GM12875 (cell line): ENCODE measurements at regions not wholly inside any gene's neighbourhood (a gene's known extent, or its start where the extent isn't known, plus 50 kb on each side); places are given as distances from the start of the nearest gene placed in this dataset.

Source experiments
- H3K4me3 ChIP-seq: one replicate; pipeline ENCODE4 v1.5.1; 2011; ENCODE audit warnings: low read depth, low read length, control low read depth
- TF ChIP-seq, protein P1 (sequence below): IDR thresholded peaks from 2 replicates; pipeline ENCODE4 v1.5.1; 2011; ENCODE audit warnings: low read depth, mild to moderate bottlenecking, control low read depth, inconsistent platforms, low read length, moderate library complexity, borderline replicate concordance; ENCODE audit not compliant: insufficient read depth

DNA sequence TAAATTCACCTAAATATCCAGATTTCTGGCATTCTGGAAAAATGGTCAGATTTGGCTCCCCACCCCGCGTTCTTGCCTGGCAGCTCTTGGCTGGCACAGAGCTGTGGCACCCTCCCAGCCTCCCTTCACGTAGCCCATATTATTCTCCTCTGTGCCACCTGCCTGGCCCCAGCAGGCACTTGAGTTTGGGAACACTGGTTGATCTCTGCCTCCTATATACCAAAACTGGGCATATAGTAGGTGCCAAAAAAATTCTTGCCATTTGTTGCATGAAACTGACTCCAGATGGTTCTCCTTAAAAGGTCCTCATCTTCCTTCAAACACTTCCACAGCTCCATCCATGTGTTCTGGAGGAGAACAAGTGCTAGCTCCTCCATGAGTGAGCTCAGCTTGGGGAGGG lies 167.0 kb downstream of the RPS24 start:
- H3K4me3 ChIP-seq = no peak overlapping the region
- TF ChIP-seq, protein P1, sequence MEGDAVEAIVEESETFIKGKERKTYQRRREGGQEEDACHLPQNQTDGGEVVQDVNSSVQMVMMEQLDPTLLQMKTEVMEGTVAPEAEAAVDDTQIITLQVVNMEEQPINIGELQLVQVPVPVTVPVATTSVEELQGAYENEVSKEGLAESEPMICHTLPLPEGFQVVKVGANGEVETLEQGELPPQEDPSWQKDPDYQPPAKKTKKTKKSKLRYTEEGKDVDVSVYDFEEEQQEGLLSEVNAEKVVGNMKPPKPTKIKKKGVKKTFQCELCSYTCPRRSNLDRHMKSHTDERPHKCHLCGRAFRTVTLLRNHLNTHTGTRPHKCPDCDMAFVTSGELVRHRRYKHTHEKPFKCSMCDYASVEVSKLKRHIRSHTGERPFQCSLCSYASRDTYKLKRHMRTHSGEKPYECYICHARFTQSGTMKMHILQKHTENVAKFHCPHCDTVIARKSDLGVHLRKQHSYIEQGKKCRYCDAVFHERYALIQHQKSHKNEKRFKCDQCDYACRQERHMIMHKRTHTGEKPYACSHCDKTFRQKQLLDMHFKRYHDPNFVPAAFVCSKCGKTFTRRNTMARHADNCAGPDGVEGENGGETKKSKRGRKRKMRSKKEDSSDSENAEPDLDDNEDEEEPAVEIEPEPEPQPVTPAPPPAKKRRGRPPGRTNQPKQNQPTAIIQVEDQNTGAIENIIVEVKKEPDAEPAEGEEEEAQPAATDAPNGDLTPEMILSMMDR = no peak

DNA sequence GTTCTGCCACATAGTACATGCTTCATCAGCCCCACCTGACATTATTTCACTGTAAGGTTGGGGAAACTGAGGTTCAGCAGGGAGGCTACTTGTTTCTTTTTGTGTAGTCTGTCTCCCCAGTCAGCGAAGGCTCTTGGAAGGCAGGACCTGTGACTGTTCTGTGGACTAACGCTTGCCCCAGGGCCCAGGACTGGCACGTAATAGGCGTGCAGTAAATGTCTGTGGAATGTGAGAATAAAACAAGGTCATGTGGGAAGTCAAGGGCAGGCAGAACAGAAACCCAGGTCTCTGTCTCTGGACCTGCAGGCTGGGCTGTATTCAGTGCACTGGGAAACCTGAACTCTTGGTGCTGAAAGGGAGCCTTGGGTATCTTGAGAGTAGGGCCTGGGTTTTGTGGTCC lies 168.7 kb downstream of the RPS24 start:
- TF ChIP-seq, protein P1 = no peak
- H3K4me3 ChIP-seq = no peak overlapping the region

DNA sequence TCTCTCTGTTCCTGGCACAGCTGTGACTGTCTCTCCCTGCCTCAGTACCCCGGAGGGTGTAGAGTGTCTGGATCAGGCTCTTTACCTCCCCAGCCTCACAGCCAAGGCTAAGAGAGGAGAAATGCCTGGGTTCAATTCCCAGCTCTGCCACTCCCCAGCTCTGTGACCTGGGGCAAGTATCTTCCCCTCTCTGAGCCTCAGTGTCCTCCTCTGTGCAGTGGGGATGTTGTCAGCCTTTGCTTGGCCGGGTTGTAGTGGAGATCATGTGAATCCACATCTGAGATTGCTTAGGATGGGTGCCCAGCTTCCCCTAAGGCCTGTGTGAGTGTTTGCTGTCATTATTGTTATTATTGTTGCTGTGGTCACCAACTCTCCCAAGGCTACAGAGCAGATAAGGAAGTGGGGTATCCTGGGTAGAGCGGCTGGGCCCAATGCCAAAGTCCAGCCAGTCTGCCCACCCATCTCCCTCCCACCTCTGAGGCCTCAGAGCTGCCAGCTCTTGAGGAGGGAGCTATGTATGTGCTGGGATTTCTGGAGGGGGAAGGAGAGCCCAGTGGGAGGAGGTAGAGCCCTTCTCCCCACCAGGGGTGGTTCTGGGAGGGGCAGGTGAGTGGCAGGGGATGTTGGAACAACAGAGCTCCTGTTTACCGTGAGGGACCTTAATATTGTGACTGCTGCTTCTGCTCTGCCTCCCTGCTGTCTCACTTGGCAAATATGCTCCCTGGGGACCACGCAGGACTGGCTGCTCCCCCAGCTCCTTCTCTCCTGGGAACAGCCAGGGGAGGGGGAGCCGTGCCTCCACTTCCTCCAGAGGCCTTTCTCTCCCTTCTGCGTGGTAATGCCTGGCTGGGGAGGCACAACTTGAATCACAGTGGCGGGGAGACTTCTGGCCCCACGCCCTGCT lies 170.5 kb downstream of the RPS24 start:
- H3K4me3 ChIP-seq = no peak overlapping the region
- TF ChIP-seq, protein P1 = no peak

DNA sequence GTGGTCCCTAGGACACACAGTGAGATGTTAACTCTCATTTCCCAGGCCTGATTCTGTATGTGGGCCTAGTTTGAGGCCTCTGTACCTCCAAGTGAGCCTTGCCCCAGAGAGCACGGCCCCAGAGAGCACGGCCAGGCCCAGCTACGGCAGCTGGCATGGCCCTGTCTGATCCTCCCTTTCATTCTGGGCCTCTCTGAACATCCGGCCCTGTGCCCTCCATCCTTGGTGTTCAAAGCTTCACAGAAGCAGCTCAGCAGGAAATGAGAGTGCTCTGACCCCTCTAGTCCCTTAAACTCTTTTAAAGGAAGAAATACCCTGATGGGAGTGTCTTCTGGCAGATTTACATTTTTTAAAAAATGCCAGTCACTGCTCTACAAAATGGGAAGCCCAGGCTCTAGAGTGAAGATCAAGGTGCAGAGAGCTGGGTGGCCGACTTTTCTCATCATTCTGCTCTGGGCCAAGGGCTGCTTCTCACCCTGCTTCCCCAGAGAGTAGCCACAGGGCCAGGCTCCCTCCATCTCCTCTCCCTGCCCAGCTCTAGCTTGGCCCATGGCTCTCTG lies 171.9 kb downstream of the RPS24 start:
- TF ChIP-seq, protein P1 = no peak

DNA sequence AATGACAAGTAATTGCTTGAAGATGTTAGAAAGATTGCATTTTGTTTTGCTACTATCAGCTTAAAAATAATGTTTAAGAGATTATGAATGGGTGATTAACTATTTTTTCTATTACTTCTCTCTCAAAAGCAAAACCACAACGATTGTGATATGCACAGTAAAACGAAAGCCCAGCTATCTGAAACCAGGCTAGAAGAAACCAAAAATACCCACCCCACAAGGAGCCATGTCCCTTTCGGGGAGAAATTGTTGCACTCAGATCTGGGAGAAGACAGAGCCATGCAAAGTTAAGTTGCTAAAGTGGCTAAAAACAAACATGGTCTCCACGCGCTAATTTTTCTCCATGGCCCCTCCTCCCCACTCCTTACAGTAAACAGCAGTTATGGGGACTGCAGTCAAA lies 173.6 kb downstream of the RPS24 start:
- TF ChIP-seq, protein P1 = no peak
- H3K4me3 ChIP-seq = no peak overlapping the region

More for the DNA sequence above, 171.9 kb downstream of the RPS24 start:
- no peak overlapping the region for H3K4me3 ChIP-seq

DNA sequence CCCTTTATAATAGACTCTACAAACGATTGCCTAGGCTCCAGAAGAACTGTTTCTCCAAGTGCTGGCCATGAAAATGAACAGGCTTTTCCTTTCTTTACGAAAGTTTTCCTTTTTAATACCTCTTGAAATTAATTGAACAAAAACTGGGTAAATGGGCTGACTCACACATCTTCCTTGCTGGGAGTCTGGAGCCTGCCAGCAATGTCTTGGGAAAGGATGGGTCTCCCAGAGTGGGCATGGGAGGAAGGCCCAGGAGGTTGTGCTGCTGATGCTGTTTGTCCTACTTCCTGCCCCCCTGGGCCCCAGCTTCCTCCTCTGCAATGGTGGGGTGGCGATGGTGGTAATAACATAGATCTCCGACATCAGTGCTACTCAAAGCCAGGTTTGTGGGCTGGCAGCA lies 174.1 kb downstream of the RPS24 start:
- TF ChIP-seq, protein P1 = no peak
- no peak overlapping the region for H3K4me3 ChIP-seq

DNA sequence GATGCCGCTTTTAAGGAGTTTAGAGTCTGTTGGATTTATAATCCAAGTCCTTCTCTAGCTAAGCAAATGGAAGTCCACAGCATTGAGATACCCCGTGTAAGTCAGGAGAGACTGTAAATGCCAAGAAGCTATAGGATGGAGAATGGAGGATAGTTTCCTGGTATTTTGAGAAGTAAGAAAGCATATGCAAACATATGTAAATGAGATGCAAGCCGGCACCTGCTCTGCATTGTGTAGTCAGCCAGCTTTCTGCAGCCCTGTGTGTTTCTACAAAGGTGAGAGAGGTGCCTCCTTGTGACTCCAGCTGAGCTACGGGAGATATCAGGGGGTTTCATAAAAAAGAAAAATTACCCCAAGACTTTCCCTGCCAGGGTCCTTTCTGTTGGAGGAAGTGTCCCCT lies 176.3 kb downstream of the RPS24 start:
- no peak overlapping the region for H3K4me3 ChIP-seq
- TF ChIP-seq, protein P1 = no peak
